Activated naive CD4-positive, alpha-beta T cell treated with anti-CD3 and anti-CD28 coated beads for 36 hours (primary cell): ENCODE measurements at regions not wholly inside any gene's neighbourhood (a gene's known extent, or its start where the extent isn't known, plus 50 kb on each side); places are given as distances from the start of the nearest gene placed in this dataset.
"Not testable (repeated sequence)": the region's sequence is repeated elsewhere in the genome, so short reads cannot be mapped to it uniquely, and the experiment has no call there.

Source experiments
- CTCF ChIA-PET: fragments of 350-600 bp; sonication (Branson Sonifier 250); formaldehyde crosslinking; loops from one replicate; lab custom pipeline; 2021; ENCODE audit warnings: antibody characterized with exemption; lab: Charles Lee
- DNase-seq: peaks from one replicate; pipeline ENCODE4 v3.0.0-alpha.2; 2020
- H3K27ac Mint-ChIP-seq: one replicate; pipeline ENCODE4 v1.8.0; 2021; ENCODE audit warnings: mild to moderate bottlenecking, mixed read lengths
- H3K27me3 Mint-ChIP-seq: one replicate; pipeline ENCODE4 v1.8.0; 2021; ENCODE audit warnings: low read depth, mixed read lengths
- H3K36me3 Mint-ChIP-seq: one replicate; pipeline ENCODE4 v1.8.0; 2021; ENCODE audit warnings: low read depth, mixed read lengths
- H3K4me1 Mint-ChIP-seq: one replicate; pipeline ENCODE4 v1.8.0; 2021; ENCODE audit warnings: low read depth, mixed read lengths
- H3K4me3 Mint-ChIP-seq: one replicate; pipeline ENCODE4 v1.8.0; 2021; ENCODE audit warnings: mild to moderate bottlenecking, moderate library complexity, mixed read lengths
- H3K9me3 Mint-ChIP-seq: one replicate; pipeline ENCODE4 v1.8.0; 2021; ENCODE audit warnings: mixed read lengths
- intact Hi-C: fragments of 100-400 bp; cut with micrococcal nuclease; formaldehyde crosslinking; loops from one replicate; pipeline ENCODE4 v1.15.1; 2023

- intact Hi-C loops, result no loop called here
- Mint-ChIP-seq H3K36me3 (no peaks in the 10 kb centered on the region), H3K9me3 (peaks cover 17% of the 10 kb centered on the region), H3K4me1 (no peaks in the 10 kb centered on the region), H3K27me3 (no peaks in the 10 kb centered on the region), H3K27ac (no peak overlapping the region), H3K4me3 (no peak overlapping the region)
- CTCF ChIA-PET, result no interaction called here
- no peak for DNase-seq
Observed at GRCh38 chr16:35564889-35565288, 2105.5 kb downstream of the TP53TG3F start.

- DNase-seq, result no peak
- peaks cover 17% of the 10 kb centered on the region for H3K9me3 Mint-ChIP-seq
- H3K27ac Mint-ChIP-seq, result no peak overlapping the region
- no peak overlapping the region for H3K4me3 Mint-ChIP-seq
- CTCF ChIA-PET, result no interaction called here
- no peaks in the 10 kb centered on the region for H3K27me3 Mint-ChIP-seq
- no peaks in the 10 kb centered on the region for H3K4me1 Mint-ChIP-seq
- no peaks in the 10 kb centered on the region for H3K36me3 Mint-ChIP-seq
- intact Hi-C loops, result no loop called here
Observed at GRCh38 chr16:35565626-35566025, 2106.2 kb downstream of the TP53TG3F start.

- H3K27ac Mint-ChIP-seq, result no peak overlapping the region
- CTCF ChIA-PET, result no interaction called here
- intact Hi-C loops, result no loop called here
- no peaks in the 10 kb centered on the region for H3K4me1 Mint-ChIP-seq
- no peaks in the 10 kb centered on the region for H3K27me3 Mint-ChIP-seq
- H3K9me3 Mint-ChIP-seq, result peaks cover 28% of the 10 kb centered on the region
- H3K4me3 Mint-ChIP-seq, result no peak overlapping the region
- peaks cover 7% of the 10 kb centered on the region for H3K36me3 Mint-ChIP-seq
- no peak for DNase-seq
Observed at GRCh38 chr16:35569413-35569812, 2110.0 kb downstream of the TP53TG3F start.

GRCh38 chr16:35570946-35571345 is 2111.5 kb downstream of the TP53TG3F start:
- DNase-seq, result no peak
- Mint-ChIP-seq H3K36me3 (peaks cover 9% of the 10 kb centered on the region), H3K27me3 (no peaks in the 10 kb centered on the region), H3K9me3 (peaks cover 26% of the 10 kb centered on the region), H3K4me3 (no peak overlapping the region), H3K27ac (no peak overlapping the region), H3K4me1 (no peaks in the 10 kb centered on the region)
- intact Hi-C loops, result no loop called here
- CTCF ChIA-PET, result no interaction called here

- intact Hi-C loops, result no loop called here
- CTCF ChIA-PET, result interaction anchor here (0.9 kb wide), 1 partner anchor 11 kb away, joined by 3 read pairs; no protein-coding TSS in a partner anchor
- Mint-ChIP-seq H3K27ac (no peak overlapping the region), H3K4me1 (no peaks in the 10 kb centered on the region), H3K9me3 (peaks cover 23% of the 10 kb centered on the region), H3K4me3 (no peak overlapping the region), H3K27me3 (no peaks in the 10 kb centered on the region), H3K36me3 (peaks cover 9% of the 10 kb centered on the region)
- no peak for DNase-seq
Observed at GRCh38 chr16:35572186-35572585, 2112.8 kb downstream of the TP53TG3F start.

- CTCF ChIA-PET, result no interaction called here
- Mint-ChIP-seq H3K27ac (no peak overlapping the region), H3K4me1 (no peaks in the 10 kb centered on the region), H3K9me3 (peaks cover 23% of the 10 kb centered on the region), H3K27me3 (no peaks in the 10 kb centered on the region), H3K4me3 (no peak overlapping the region), H3K36me3 (peaks cover 11% of the 10 kb centered on the region)
- intact Hi-C loops, result no loop called here
- no peak for DNase-seq
Observed at GRCh38 chr16:35573407-35573806, 2114.0 kb downstream of the TP53TG3F start.

- intact Hi-C loops, result no loop called here
- Mint-ChIP-seq H3K9me3 (peaks cover 24% of the 10 kb centered on the region), H3K27me3 (no peaks in the 10 kb centered on the region), H3K36me3 (peaks cover 11% of the 10 kb centered on the region), H3K27ac (no peak overlapping the region), H3K4me3 (no peak overlapping the region), H3K4me1 (no peaks in the 10 kb centered on the region)
- no peak for DNase-seq
- CTCF ChIA-PET, result no interaction called here
Observed at GRCh38 chr16:35574011-35574410, 2114.6 kb downstream of the TP53TG3F start.

- CTCF ChIA-PET, result no interaction called here
- Mint-ChIP-seq H3K4me3 (no peak overlapping the region), H3K9me3 (peaks cover 24% of the 10 kb centered on the region), H3K36me3 (peaks cover 11% of the 10 kb centered on the region), H3K27me3 (no peaks in the 10 kb centered on the region), H3K4me1 (no peaks in the 10 kb centered on the region), H3K27ac (no peak overlapping the region)
- intact Hi-C loops, result no loop called here
- DNase-seq, result no peak
Observed at GRCh38 chr16:35574454-35575431, 2115.3 kb downstream of the TP53TG3F start.

GRCh38 chr16:35575432-35575821 is 2116.0 kb downstream of the TP53TG3F start:
- no peaks in the 10 kb centered on the region for H3K4me1 Mint-ChIP-seq
- H3K27me3 Mint-ChIP-seq, result no peaks in the 10 kb centered on the region
- CTCF ChIA-PET, result no interaction called here
- DNase-seq, result no peak
- no peak overlapping the region for H3K27ac Mint-ChIP-seq
- no peak overlapping the region for H3K4me3 Mint-ChIP-seq
- peaks cover 11% of the 10 kb centered on the region for H3K36me3 Mint-ChIP-seq
- intact Hi-C loops, result no loop called here
- H3K9me3 Mint-ChIP-seq, result peaks cover 29% of the 10 kb centered on the region

- Mint-ChIP-seq H3K27ac (no peak overlapping the region), H3K4me1 (no peaks in the 10 kb centered on the region), H3K9me3 (peaks cover 12% of the 10 kb centered on the region), H3K36me3 (no peaks in the 10 kb centered on the region), H3K4me3 (no peak overlapping the region), H3K27me3 (no peaks in the 10 kb centered on the region)
- intact Hi-C loops, result no loop called here
- CTCF ChIA-PET, result no interaction called here
- DNase-seq, result no peak
Observed at GRCh38 chr16:35585411-35585810, 2126.0 kb downstream of the TP53TG3F start.

GRCh38 chr16:35590913-35591312 is 2131.5 kb downstream of the TP53TG3F start:
- H3K27me3 Mint-ChIP-seq, CTCF ChIA-PET, intact Hi-C loops, DNase-seq, H3K27ac Mint-ChIP-seq, H3K4me1 Mint-ChIP-seq, H3K4me3 Mint-ChIP-seq, H3K36me3 Mint-ChIP-seq: not testable (repeated sequence)
- peaks cover 11% of the 10 kb centered on the region for H3K9me3 Mint-ChIP-seq

- Mint-ChIP-seq H3K27me3 (no peaks in the 10 kb centered on the region), H3K4me3 (no peak overlapping the region), H3K4me1 (no peaks in the 10 kb centered on the region), H3K36me3 (no peaks in the 10 kb centered on the region), H3K9me3 (peaks cover 29% of the 10 kb centered on the region), H3K27ac (no peak overlapping the region)
- CTCF ChIA-PET, result no interaction called here
- DNase-seq, result no peak
- intact Hi-C loops, result no loop called here
Observed at GRCh38 chr16:35596467-35596866, 2137.1 kb downstream of the TP53TG3F start.

- Mint-ChIP-seq H3K4me1 (no peaks in the 10 kb centered on the region), H3K36me3 (no peaks in the 10 kb centered on the region), H3K27me3 (no peaks in the 10 kb centered on the region), H3K4me3 (no peak overlapping the region), H3K9me3 (peaks cover 30% of the 10 kb centered on the region), H3K27ac (no peak overlapping the region)
- intact Hi-C loops, result no loop called here
- DNase-seq, result no peak
- CTCF ChIA-PET, result no interaction called here
Observed at GRCh38 chr16:35598696-35599332, 2139.4 kb downstream of the TP53TG3F start.
